ENCODE measurements at regions not wholly inside any gene's neighbourhood (a gene's known extent, or its start where the extent isn't known, plus 50 kb on each side); places are given as distances from the start of the nearest gene placed in this dataset.

- Histone ChIP-seq H3K9me3 (peaks cover 0 to 7% (median 0%) of the 10 kb centered on the region in 11 donors), H3K27me3 (no peaks in the 10 kb centered on the region), H3K4me1 (no peaks in the 10 kb centered on the region), H3K36me3 (no peaks in the 10 kb centered on the region), H3K4me3 (no peak overlapping the region), H3K27ac (no peak overlapping the region)
- TF ChIP-seq CTCF (IDR thresholded peaks at IDR 0.05) = no peak
- DNase-seq (no peak), ATAC-seq (no peak)
- intact Hi-C loops (cut with DNase I) = no loop called here
Observed at GRCh38 chr3:5347486-5347885, 160.0 kb downstream of the EDEM1 start.

- Histone ChIP-seq H3K4me3 (no peak overlapping the region), H3K27me3 (no peaks in the 10 kb centered on the region), H3K9me3 (peaks cover 0 to 7% (median 0%) of the 10 kb centered on the region in 11 donors), H3K4me1 (no peaks in the 10 kb centered on the region), H3K36me3 (no peaks in the 10 kb centered on the region), H3K27ac (no peak overlapping the region)
- ATAC-seq (no peak), DNase-seq (no peak)
- intact Hi-C loops (cut with DNase I) = loop anchor here in 1 of 10 donors (1.0 kb wide), 1 partner anchor 40 kb away; no protein-coding TSS in a partner anchor
- TF ChIP-seq CTCF (IDR thresholded peaks at IDR 0.05) = no peak
- 79 to 81% methylated on average over 5 of the region's 5 CpGs for WGBS, 2 donors
Observed at GRCh38 chr3:5348229-5348902, 160.9 kb downstream of the EDEM1 start.

GRCh38 chr3:5349343-5349742 lies 161.8 kb downstream of the EDEM1 start:
- H3K27me3 ChIP-seq = no peaks in the 10 kb centered on the region
- DNase-seq (no peak), ATAC-seq (no peak)
- H3K36me3 ChIP-seq = no peaks in the 10 kb centered on the region
- peaks cover 0 to 7% (median 0%) of the 10 kb centered on the region in 11 donors for H3K9me3 ChIP-seq
- intact Hi-C loops (cut with DNase I) = no loop called here
- TF ChIP-seq CTCF (IDR thresholded peaks at IDR 0.05) = no peak
- no peak overlapping the region for H3K4me3 ChIP-seq
- 54 to 58% methylated on average over 2 of the region's 2 CpGs for WGBS, 2 donors
- no peak overlapping the region for H3K27ac ChIP-seq
- no peaks in the 10 kb centered on the region for H3K4me1 ChIP-seq

- TF ChIP-seq CTCF (IDR thresholded peaks at IDR 0.05) = no peak
- ATAC-seq (no peak), DNase-seq (no peak)
- intact Hi-C loops (cut with DNase I) = no loop called here
- 72 to 78% methylated on average over 1 of the region's 1 CpG for WGBS, 2 donors
- Histone ChIP-seq H3K9me3 (peaks cover 0 to 18% (median 6%) of the 10 kb centered on the region in 11 donors), H3K27me3 (no peaks in the 10 kb centered on the region), H3K4me3 (no peak overlapping the region), H3K4me1 (no peaks in the 10 kb centered on the region), H3K27ac (no peak overlapping the region), H3K36me3 (no peaks in the 10 kb centered on the region)
Observed at GRCh38 chr3:5357089-5357488, 169.6 kb downstream of the EDEM1 start.

Data from heart right ventricle (tissue), 16 donors.